Activated B cell treated with CpG ODN at 0.5 μM for 24 hours (primary cell): ENCODE measurements at regions not wholly inside any gene's neighbourhood (a gene's known extent, or its start where the extent isn't known, plus 50 kb on each side); places are given as distances from the start of the nearest gene placed in this dataset.

Experiments used
- ATAC-seq: fragments of 200-7000 bp; cut with Tn5 transposase; one replicate; pipeline ENCODE4 v1.10.0; 2021; ENCODE audit warnings: low read depth, mild to moderate bottlenecking, moderate library complexity
- CTCF ChIA-PET: fragments of 350-600 bp; sonication (Branson Sonifier 250); formaldehyde crosslinking; loops from one replicate; lab custom pipeline; 2021; ENCODE audit warnings: antibody characterized with exemption; lab: Charles Lee
- POLR2A ChIA-PET: fragments of 350-600 bp; sonication (Branson Sonifier 250); formaldehyde crosslinking; loops from one replicate; lab custom pipeline; 2021; ENCODE audit warnings: antibody characterized with exemption; lab: Charles Lee
- DNase-seq: peaks from one replicate; pipeline ENCODE4 v3.0.0; 2022
- H3K27ac Mint-ChIP-seq: one replicate; pipeline ENCODE4 v1.8.0; 2020; ENCODE audit warnings: mixed read lengths
- H3K27me3 Mint-ChIP-seq: one replicate; pipeline ENCODE4 v1.8.0; 2021; ENCODE audit warnings: mixed read lengths
- H3K36me3 Mint-ChIP-seq: one replicate; pipeline ENCODE4 v1.8.0; 2021; ENCODE audit warnings: low read depth, mixed read lengths
- H3K4me1 Mint-ChIP-seq: one replicate; pipeline ENCODE4 v1.8.0; 2021; ENCODE audit warnings: mixed read lengths
- H3K4me3 Mint-ChIP-seq: one replicate; pipeline ENCODE4 v1.8.0; 2020; ENCODE audit warnings: mild to moderate bottlenecking, mixed read lengths
- H3K9me3 Mint-ChIP-seq: one replicate; pipeline ENCODE4 v1.8.0; 2020; ENCODE audit warnings: mixed read lengths
- intact Hi-C: fragments of 100-400 bp; cut with micrococcal nuclease; formaldehyde crosslinking; loops from one replicate; pipeline ENCODE4 v1.15.1; 2024
- TF ChIP-seq, protein P1 (sequence below): fragments of 200-600 bp; IDR thresholded peaks from one replicate; pipeline ENCODE4 v1.8.0; 2022; ENCODE audit warnings: antibody characterized with exemption, mild to moderate bottlenecking

DNA sequence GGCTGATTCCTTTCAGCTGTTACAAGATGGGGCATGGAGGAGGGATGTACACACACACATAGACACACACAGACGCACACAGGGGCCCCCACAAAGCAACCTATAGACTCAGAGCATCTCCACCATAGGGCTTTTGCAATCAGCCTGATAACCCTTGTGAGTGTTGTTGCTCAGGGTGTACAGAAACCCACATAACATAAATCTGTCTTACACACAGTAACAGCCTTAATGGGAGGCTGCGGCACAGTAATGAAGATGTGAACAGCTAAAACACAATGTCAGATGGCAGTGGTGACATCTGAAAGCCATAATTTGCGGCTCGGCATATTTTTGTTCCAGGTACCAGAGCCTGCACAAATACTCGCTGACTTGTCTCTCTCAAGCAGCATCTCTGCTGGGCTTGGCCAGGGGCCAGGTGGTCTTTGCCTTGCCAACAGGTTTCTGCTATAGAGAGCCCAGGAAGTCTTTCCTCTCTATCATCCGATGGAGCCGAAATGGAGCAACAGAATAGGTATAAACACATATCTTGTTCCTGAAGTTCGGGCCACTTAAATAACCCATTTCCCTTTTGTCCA lies 357.2 kb upstream of the GATB start:
- no peaks in the 10 kb centered on the region for H3K36me3 Mint-ChIP-seq
- H3K27ac Mint-ChIP-seq, result no peak overlapping the region
- peaks cover 13% of the 10 kb centered on the region for H3K4me1 Mint-ChIP-seq
- peaks cover 2% of the 10 kb centered on the region for H3K27me3 Mint-ChIP-seq
- peaks cover 4% of the 10 kb centered on the region for H3K9me3 Mint-ChIP-seq
- POLR2A ChIA-PET, result no interaction called here
- H3K4me3 Mint-ChIP-seq, result no peak overlapping the region
- no peak for ATAC-seq
- CTCF ChIA-PET, result no interaction called here
- intact Hi-C loops, result no loop called here
- DNase-seq, result no peak
- TF ChIP-seq, protein P1, sequence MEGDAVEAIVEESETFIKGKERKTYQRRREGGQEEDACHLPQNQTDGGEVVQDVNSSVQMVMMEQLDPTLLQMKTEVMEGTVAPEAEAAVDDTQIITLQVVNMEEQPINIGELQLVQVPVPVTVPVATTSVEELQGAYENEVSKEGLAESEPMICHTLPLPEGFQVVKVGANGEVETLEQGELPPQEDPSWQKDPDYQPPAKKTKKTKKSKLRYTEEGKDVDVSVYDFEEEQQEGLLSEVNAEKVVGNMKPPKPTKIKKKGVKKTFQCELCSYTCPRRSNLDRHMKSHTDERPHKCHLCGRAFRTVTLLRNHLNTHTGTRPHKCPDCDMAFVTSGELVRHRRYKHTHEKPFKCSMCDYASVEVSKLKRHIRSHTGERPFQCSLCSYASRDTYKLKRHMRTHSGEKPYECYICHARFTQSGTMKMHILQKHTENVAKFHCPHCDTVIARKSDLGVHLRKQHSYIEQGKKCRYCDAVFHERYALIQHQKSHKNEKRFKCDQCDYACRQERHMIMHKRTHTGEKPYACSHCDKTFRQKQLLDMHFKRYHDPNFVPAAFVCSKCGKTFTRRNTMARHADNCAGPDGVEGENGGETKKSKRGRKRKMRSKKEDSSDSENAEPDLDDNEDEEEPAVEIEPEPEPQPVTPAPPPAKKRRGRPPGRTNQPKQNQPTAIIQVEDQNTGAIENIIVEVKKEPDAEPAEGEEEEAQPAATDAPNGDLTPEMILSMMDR, result no peak

DNA sequence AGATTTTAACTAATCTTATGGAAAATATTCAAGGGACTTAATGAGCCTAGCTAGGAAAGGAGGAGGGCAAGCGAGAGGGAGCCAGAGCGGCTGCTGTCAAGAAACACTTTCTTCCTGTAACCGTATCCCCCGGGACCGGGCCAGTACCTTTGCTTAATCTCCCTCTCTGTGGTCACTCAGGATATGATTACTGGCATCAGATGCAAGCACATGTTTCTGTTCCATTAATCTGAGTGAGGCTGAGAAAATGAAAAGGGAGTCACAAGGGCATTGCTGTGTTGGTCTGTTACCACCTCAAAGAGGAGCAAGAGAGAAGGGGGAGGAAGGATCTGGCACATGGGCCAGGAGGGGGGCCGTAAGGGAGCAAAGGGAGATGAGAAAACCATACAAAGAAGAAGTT lies 356.7 kb upstream of the GATB start:
- no peak overlapping the region for H3K4me3 Mint-ChIP-seq
- intact Hi-C loops, result no loop called here
- peaks cover 3% of the 10 kb centered on the region for H3K9me3 Mint-ChIP-seq
- DNase-seq (no peak), ATAC-seq (no peak)
- H3K27me3 Mint-ChIP-seq, result peaks cover 2% of the 10 kb centered on the region
- ChIA-PET POLR2A (no interaction called here), CTCF (no interaction called here)
- TF ChIP-seq, protein P1, result no peak
- no peaks in the 10 kb centered on the region for H3K36me3 Mint-ChIP-seq
- peaks cover 13% of the 10 kb centered on the region for H3K4me1 Mint-ChIP-seq
- H3K27ac Mint-ChIP-seq, result no peak overlapping the region

DNA sequence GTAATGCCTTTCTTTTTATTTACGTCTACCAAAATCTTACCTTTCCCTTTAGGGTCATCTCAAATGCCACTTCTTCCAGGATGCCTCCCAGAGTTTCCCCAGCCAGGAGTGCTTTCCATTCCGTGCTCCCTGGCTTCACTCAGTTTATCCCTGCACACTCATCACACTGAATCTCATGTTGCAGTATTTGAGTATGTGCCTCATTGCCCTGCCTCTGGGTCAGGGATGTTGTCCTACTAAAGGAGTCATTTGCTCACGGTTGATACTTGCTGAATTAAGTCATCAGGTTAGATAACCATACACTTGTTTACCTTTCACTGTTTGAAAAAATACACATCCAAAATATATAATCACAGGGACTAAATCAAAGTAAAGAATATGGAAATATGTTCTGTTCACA lies 356.2 kb upstream of the GATB start:
- peaks cover 13% of the 10 kb centered on the region for H3K4me1 Mint-ChIP-seq
- intact Hi-C loops, result no loop called here
- POLR2A ChIA-PET, result no interaction called here

DNA sequence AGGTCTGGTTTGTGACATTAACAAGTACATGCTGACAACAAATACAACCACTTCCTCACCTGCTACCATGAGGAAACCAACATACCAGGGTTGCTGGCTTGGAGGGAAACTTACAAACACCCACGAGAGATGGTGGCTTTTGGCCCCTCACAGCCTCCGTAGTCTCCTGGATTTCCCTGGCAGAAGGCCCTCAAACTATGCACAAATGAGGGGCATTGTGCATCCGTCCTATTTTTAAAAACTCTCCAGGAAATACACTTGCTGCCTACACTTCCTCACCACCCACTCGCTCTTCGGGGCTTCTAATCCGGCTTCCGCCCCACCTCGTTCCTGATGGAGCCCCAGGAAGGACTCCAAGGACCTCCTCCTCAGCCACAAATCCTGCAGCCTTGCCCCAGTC lies 355.0 kb upstream of the GATB start:
- DNase-seq, result no peak
- ChIA-PET POLR2A (no interaction called here), CTCF (no interaction called here)
- no peak overlapping the region for H3K27ac Mint-ChIP-seq
- H3K27me3 Mint-ChIP-seq, result peaks cover 2% of the 10 kb centered on the region
- TF ChIP-seq, protein P1, result no peak
- peaks cover 13% of the 10 kb centered on the region for H3K4me1 Mint-ChIP-seq
- intact Hi-C loops, result no loop called here
- H3K9me3 Mint-ChIP-seq, result no peaks in the 10 kb centered on the region
- H3K4me3 Mint-ChIP-seq, result no peak overlapping the region
- H3K36me3 Mint-ChIP-seq, result no peaks in the 10 kb centered on the region
- no peak for ATAC-seq

More for the DNA sequence above, 356.2 kb upstream of the GATB start:
- no peak overlapping the region for H3K4me3 Mint-ChIP-seq
- H3K36me3 Mint-ChIP-seq, result no peaks in the 10 kb centered on the region
- TF ChIP-seq, protein P1, result no peak
- peaks cover 2% of the 10 kb centered on the region for H3K27me3 Mint-ChIP-seq
- no peak overlapping the region for H3K27ac Mint-ChIP-seq
- H3K9me3 Mint-ChIP-seq, result peaks cover 2% of the 10 kb centered on the region
- CTCF ChIA-PET, result no interaction called here
- no peak for ATAC-seq
- no peak for DNase-seq

DNA sequence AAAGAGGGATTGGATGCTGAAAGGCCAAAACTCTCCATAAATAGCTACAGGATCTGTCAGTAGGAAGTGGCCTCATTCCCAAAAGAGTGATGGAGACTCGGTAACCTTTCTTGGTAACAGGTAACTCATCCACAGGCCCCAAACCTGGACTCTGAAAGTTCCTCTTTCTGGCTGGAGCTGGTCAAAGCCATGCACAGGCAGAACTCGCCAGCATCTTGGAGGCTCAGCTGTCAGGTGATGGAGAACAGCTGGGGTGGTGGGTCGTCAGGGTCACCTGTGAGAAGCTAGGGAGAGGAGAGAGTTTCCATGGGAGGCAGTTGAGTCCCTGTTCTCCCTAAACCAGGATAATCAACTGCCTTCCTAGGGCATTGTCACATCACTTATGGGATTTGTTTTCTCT lies 354.3 kb upstream of the GATB start:
- Mint-ChIP-seq H3K9me3 (no peaks in the 10 kb centered on the region), H3K4me1 (peaks cover 13% of the 10 kb centered on the region), H3K27ac (no peak overlapping the region), H3K27me3 (peaks cover 2% of the 10 kb centered on the region), H3K4me3 (no peak overlapping the region), H3K36me3 (no peaks in the 10 kb centered on the region)
- intact Hi-C loops, result no loop called here
- no peak for DNase-seq
- TF ChIP-seq, protein P1, result no peak
- CTCF ChIA-PET, result no interaction called here
- ATAC-seq, result no peak
- POLR2A ChIA-PET, result no interaction called here
